SK-N-SH treated with all-trans-retinoic acid at 6 μM for 48 hours (cell line): ENCODE measurements at regions not wholly inside any gene's neighbourhood (a gene's known extent, or its start where the extent isn't known, plus 50 kb on each side); places are given as distances from the start of the nearest gene placed in this dataset.

ENCODE experiments used
- ATAC-seq: fragments of 200-7000 bp; cut with Tn5 transposase; 3 replicates; pipeline ENCODE4 v1.9.1; 2020; ENCODE audit warnings: mild to moderate bottlenecking, moderate library complexity
- ARNTL ChIP-seq: fragments of 450-650 bp; formaldehyde crosslinking; IDR thresholded peaks from 2 replicates; pipeline ENCODE4 v1.5.0; 2020; ENCODE audit warnings: low read depth, mild to moderate bottlenecking, moderate library complexity, borderline replicate concordance
- BACH2 ChIP-seq: fragments of 250-450 bp; sonication (Bioruptor Pico); IDR thresholded peaks from 2 replicates; pipeline ENCODE4 v1.9.0; 2021; ENCODE audit warnings: mild to moderate bottlenecking, borderline replicate concordance
- CREB5 ChIP-seq: fragments of 250-450 bp; sonication (Bioruptor Pico); IDR thresholded peaks from 2 replicates; pipeline ENCODE4 v1.5.1; 2020; ENCODE audit warnings: low read depth, mild to moderate bottlenecking, moderate library complexity
- GLIS3 ChIP-seq: fragments of 250-450 bp; sonication (Bioruptor Pico); IDR thresholded peaks from 2 replicates; pipeline ENCODE4 v1.5.0; 2020; ENCODE audit warnings: mild to moderate bottlenecking, moderate library complexity
- ISL1 ChIP-seq: fragments of 250-450 bp; sonication (Bioruptor Pico); IDR thresholded peaks from 2 replicates; pipeline ENCODE4 v2.1.2; 2022; ENCODE audit warnings: mild to moderate bottlenecking, moderate library complexity
- OSR1 ChIP-seq: fragments of 250-450 bp; sonication (Bioruptor Pico); IDR thresholded peaks from 2 replicates; pipeline ENCODE4 v1.8.0; 2022; ENCODE audit warnings: moderate library complexity, mild to moderate bottlenecking, inconsistent platforms
- PATZ1 ChIP-seq: fragments of 250-450 bp; sonication (Bioruptor Pico); IDR thresholded peaks from 2 replicates; pipeline ENCODE4 v1.8.0; 2020; ENCODE audit warnings: mild to moderate bottlenecking, moderate library complexity, borderline replicate concordance
- PPARA ChIP-seq: fragments of 250-450 bp; sonication (Bioruptor Pico); IDR thresholded peaks from 2 replicates; pipeline ENCODE4 v1.5.0; 2020; ENCODE audit warnings: mild to moderate bottlenecking, borderline replicate concordance
- SNAI2 ChIP-seq: fragments of 250-450 bp; sonication (Bioruptor Pico); IDR thresholded peaks from 2 replicates; pipeline ENCODE4 v1.5.0; 2020; ENCODE audit warnings: mild to moderate bottlenecking, moderate library complexity
- TCF4 ChIP-seq: fragments of 250-450 bp; sonication (Bioruptor Pico); IDR thresholded peaks from 2 replicates; pipeline ENCODE4 v1.8.0; 2021; ENCODE audit warnings: mild to moderate bottlenecking, moderate library complexity, borderline replicate concordance
- TOX ChIP-seq: fragments of 250-450 bp; sonication (Bioruptor Pico); IDR thresholded peaks from 2 replicates; pipeline ENCODE4 v1.8.0; 2021; ENCODE audit warnings: mild to moderate bottlenecking, moderate library complexity, borderline replicate concordance
- TSHZ2 ChIP-seq: fragments of 250-450 bp; sonication (Bioruptor Pico); IDR thresholded peaks from 2 replicates; pipeline ENCODE4 v1.5.0; 2020; ENCODE audit warnings: mild to moderate bottlenecking, moderate library complexity
- ZC3H10 ChIP-seq: fragments of 250-450 bp; sonication (Bioruptor Pico); IDR thresholded peaks from 2 replicates; pipeline ENCODE4 v1.5.1; 2021; ENCODE audit warnings: mild to moderate bottlenecking, moderate library complexity
- ZFP3 ChIP-seq: fragments of 250-450 bp; sonication (Bioruptor Pico); IDR thresholded peaks from 2 replicates; pipeline ENCODE4 v1.5.0; 2020; ENCODE audit warnings: mild to moderate bottlenecking, moderate library complexity
- ZFP30 ChIP-seq: fragments of 450-650 bp; formaldehyde crosslinking; IDR thresholded peaks from 2 replicates; pipeline ENCODE4 v1.5.0; 2022; ENCODE audit warnings: mild to moderate bottlenecking, moderate library complexity
- ZNF70 ChIP-seq: fragments of 450-650 bp; formaldehyde crosslinking; IDR thresholded peaks from 2 replicates; pipeline ENCODE4 v1.5.0; 2020; ENCODE audit warnings: mild to moderate bottlenecking, moderate library complexity
- ZNF8 ChIP-seq: fragments of 450-650 bp; formaldehyde crosslinking; IDR thresholded peaks from 2 replicates; pipeline ENCODE4 v1.5.0; 2020; ENCODE audit warnings: mild to moderate bottlenecking, moderate library complexity
- TF ChIP-seq, protein P1 (sequence below): fragments of 250-450 bp; sonication (Bioruptor Pico); IDR thresholded peaks from 2 replicates; pipeline ENCODE4 v1.8.0; 2021; ENCODE audit warnings: low read depth, mild to moderate bottlenecking, moderate library complexity, borderline replicate concordance

GRCh38 chr3:180362081-180362480 lies 239.9 kb upstream of the TTC14 start:
- TF ChIP-seq PATZ1 (no peak), OSR1 (CRISPR knock-in tag) (no peak), ISL1 (CRISPR knock-in tag) (no peak), TOX (CRISPR knock-in tag) (no peak), PPARA (no peak)
- TF ChIP-seq, protein P1, sequence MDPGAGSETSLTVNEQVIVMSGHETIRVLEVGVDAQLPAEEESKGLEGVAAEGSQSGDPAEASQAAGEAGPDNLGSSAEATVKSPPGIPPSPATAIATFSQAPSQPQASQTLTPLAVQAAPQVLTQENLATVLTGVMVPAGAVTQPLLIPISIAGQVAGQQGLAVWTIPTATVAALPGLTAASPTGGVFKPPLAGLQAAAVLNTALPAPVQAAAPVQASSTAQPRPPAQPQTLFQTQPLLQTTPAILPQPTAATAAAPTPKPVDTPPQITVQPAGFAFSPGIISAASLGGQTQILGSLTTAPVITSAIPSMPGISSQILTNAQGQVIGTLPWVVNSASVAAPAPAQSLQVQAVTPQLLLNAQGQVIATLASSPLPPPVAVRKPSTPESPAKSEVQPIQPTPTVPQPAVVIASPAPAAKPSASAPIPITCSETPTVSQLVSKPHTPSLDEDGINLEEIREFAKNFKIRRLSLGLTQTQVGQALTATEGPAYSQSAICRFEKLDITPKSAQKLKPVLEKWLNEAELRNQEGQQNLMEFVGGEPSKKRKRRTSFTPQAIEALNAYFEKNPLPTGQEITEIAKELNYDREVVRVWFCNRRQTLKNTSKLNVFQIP (CRISPR knock-in tag), result no peak
- ATAC-seq, result no peak

DNA sequence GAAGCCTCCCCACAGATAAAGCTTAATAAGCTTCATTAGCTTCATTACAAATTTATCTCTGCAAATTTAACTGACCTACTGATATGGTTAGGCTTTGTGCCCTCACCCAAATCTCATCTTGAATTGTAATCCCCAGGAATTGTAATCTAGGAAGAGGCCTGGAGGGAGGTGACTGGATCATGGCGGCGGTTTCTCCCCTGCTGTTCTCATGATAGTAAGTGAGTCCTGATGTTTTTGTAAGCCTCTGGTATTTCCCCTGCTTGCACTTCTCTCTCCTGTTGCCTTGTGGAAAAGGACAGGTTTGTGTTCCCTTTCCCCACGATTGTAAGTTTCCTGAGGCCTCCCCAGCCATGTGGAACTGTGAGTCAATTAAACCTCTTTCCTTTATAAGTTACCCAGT lies 226.1 kb upstream of the TTC14 start:
- TF ChIP-seq SNAI2, result no peak
- no peak for TF ChIP-seq GLIS3
- no peak for TF ChIP-seq TOX (CRISPR knock-in tag)
- no peak for TF ChIP-seq ISL1 (CRISPR knock-in tag)
- ATAC-seq, result no peak

- ATAC-seq, result no peak
- TF ChIP-seq CREB5 (no peak), PATZ1 (no peak), ARNTL (CRISPR knock-in tag) (no peak), GLIS3 (no peak), PPARA (no peak), TCF4 (no peak), TSHZ2 (CRISPR knock-in tag) (no peak), SNAI2 (no peak), ZFP30 (CRISPR knock-in tag) (no peak), BACH2 (CRISPR knock-in tag) (no peak), ZFP3 (CRISPR knock-in tag) (no peak), TOX (CRISPR knock-in tag) (no peak), OSR1 (CRISPR knock-in tag) (no peak), ZC3H10 (CRISPR knock-in tag) (no peak)
- TF ChIP-seq, all 23 proteins: peak for 0
These were observed 223.5 kb upstream of the TTC14 start for GRCh38 chr3:180378496-180378895.

GRCh38 chr3:180382638-180383180 lies 219.3 kb upstream of the TTC14 start:
- no peak for ATAC-seq
- TF ChIP-seq ZNF70 (CRISPR knock-in tag) (no peak), ZNF8 (no peak), ISL1 (CRISPR knock-in tag) (no peak), ARNTL (CRISPR knock-in tag) (no peak), BACH2 (CRISPR knock-in tag) (no peak), TSHZ2 (CRISPR knock-in tag) (no peak), OSR1 (CRISPR knock-in tag) (no peak), SNAI2 (no peak), ZC3H10 (CRISPR knock-in tag) (no peak), PATZ1 (no peak), TOX (CRISPR knock-in tag) (no peak)
- TF ChIP-seq, protein P1 (CRISPR knock-in tag), result no peak
